NCI-H82 treated with DMSO at 0.1 percent for 48 hours (cell line): ENCODE measurements at regions not wholly inside any gene's neighbourhood (a gene's known extent, or its start where the extent isn't known, plus 50 kb on each side); places are given as distances from the start of the nearest gene placed in this dataset.

Experiments used
- DNase-seq: peaks from one replicate; lab custom pipeline; 2025; ENCODE audit not compliant: unreplicated experiment; lab: John Stamatoyannopoulos, UW

GRCh38 chr14:61625165-61625564, 70.1 kb upstream of the HIF1A start:
- no peak for DNase-seq

DNA sequence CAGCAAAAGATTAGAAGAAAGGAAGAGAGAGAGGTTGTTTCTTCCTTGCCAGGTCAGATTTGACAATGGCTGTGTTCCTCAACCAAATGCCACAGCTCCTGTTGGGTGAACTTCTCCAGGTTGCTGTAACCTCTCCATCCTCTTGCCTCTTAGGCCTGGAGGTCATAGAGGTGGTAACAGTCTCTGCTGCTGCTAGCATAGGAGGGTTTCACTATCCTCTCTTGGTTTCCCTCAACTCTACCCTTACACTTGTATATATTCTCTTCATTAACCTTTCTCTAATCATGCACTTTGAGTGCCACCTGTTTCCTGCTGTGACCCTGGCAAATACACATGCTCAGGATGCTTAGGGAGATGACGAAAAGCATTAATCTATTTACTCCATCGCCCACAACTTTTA, 67.7 kb upstream of the HIF1A start:
- DNase-seq = no peak

GRCh38 chr14:61628016-61628725, 67.1 kb upstream of the HIF1A start:
- DNase-seq = no peak

GRCh38 chr14:61630399-61631044, 64.8 kb upstream of the HIF1A start:
- DNase-seq = no peak

DNA sequence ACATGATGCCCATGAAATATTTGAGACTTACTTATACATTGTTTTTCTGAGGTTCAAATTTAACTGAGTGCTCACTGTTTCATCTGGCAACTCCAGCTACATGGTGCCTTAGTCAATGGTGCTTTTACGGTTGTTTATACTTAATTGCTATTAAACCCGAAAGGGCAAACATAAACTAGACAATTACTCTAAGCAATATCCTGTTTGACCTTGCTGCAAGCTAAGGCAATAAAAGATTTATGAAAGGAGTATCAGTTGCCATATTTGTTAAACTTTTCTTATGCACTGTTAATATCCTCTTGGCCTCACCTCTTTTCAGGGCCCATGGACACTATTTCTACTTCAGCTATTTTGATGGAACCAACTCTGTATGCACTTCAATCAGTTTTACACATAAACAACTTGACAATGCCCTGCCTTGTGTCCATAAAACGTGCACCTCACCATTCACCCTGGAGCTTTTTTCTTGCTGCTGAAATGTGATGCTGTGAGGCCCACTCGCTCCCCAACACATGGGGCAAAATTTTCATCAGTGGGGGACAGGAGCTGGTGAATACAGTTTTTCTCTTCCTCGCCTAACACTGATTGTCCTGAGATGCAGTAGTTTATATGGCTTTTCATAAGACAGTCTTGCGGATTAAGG, 64.1 kb upstream of the HIF1A start:
- DNase-seq = no peak

GRCh38 chr14:61632401-61632800, 62.9 kb upstream of the HIF1A start:
- no peak for DNase-seq

- DNase-seq = no peak
These were observed 62.5 kb upstream of the HIF1A start for GRCh38 chr14:61632807-61633206.

DNA sequence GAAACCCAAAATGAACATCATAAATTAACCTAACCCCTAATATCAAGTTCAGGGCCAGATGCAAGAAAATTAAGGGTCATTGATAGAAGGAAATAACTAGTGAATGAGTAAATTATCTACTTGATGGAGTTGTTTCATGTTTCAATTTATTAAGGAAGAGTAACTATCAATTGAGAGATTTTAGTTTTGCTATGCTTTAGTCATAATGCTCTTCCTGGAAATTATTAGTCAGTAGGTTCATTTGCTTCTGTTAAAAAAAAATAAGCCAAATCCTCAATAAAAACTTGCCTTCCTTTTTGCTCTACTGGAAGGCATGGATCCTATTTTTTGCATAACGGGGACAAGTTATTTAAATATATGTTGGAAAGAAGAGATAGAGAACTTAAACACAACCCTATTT, 59.0 kb upstream of the HIF1A start:
- no peak for DNase-seq

DNA sequence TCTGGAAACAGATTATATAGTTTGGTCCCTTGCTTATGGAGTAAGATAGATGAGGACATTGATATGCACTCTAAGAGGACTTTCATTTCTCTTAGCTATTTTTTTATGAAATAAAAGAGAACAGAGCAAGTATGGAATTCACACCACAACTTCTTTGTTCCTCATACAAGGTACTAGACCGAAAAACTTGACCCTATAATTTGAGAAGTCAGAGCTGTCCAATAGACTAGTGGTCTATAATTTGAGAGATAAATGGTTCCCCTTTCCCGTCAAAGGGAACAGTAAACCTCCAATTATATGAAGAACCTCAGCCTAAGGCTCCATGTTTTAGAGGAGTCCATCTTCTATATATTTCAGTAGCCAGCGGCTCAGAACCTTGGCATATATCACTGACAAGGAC, 58.5 kb upstream of the HIF1A start:
- no peak for DNase-seq

DNA sequence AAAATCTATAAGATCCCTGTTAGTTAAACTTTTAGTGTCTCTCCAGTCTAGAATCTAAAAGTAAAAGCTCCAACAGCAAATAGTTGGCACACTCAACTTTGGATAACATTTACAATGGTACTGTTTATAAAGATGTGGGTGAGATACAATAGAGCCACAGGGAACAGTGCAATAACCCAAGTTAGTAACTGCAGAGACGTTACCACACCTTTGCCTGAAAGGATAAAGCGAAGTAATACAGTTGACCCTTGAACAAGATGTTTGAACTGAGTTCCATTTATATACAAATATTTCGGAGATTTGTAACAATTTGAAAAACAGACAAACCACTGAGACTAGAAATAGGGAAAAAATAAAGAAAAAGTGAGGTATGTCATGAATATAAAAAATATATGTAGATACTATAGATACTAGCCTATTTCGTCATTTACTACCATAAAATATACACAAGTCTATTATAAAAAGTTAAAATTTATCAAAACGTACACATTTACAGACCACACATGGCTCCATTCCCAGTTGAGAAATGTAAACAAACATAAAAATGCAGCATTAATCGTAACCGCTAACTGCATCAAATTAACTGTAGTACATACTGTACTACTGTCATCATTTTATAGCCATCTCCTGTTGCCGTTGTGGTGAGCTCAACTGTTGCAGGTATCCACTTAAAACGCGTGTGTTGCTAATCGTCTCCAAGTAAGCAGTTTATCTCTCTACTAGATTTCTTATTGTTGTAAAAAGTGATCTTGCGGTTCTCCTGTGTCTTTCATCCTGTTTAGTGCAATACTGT, 56.5 kb upstream of the HIF1A start:
- no peak for DNase-seq

- DNase-seq = no peak
These were observed 54.9 kb upstream of the HIF1A start for GRCh38 chr14:61640158-61641136.

- DNase-seq = no peak
These were observed 53.2 kb upstream of the HIF1A start for GRCh38 chr14:61641914-61642613.

GRCh38 chr14:61642614-61642982, 52.7 kb upstream of the HIF1A start:
- DNase-seq = no peak

DNA sequence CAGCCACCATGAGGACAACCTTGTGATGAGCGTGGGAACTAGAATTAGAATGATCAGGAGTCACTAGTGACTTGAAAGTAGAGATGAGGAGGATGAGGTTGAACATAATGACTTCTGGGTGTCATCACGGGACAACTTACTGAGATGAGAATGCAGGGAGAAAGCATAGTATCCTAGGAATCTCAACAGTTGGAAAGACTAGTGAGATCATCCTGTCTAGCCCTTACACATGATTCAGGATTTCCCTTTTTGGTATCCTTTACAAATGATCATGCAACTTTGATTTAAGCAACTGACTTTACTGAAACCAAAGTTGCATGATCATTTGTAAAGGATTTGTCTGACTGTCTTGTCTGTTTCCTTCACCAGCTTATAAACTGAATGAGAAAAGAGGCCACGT, 51.8 kb upstream of the HIF1A start:
- DNase-seq = no peak

DNA sequence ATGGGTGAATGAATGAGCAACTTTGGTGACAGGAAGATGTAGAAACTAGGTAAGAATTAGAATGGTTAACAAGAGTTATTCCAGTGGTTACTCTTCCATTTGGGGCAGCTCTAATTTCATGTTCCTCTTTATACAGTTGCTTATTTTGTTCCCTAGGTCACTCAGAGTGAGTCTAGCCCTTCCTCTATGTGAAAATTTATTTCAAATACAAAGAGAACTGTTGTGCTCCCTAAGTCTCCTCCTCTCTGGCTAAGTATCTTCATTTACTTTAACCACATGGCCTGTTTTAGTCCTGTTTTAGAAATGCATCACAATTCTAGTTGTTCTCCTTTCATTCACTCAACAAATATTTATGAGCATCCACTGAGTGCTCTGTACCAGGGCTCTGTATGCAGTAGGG, 51.1 kb upstream of the HIF1A start:
- DNase-seq = no peak

- no peak for DNase-seq
These were observed 50.5 kb upstream of the HIF1A start for GRCh38 chr14:61644834-61645233.

- no peak for DNase-seq
These were observed 50.1 kb upstream of the HIF1A start for GRCh38 chr14:61645247-61645646.
